ENCODE measurements at regions not wholly inside any gene's neighbourhood (a gene's known extent, or its start where the extent isn't known, plus 50 kb on each side); places are given as distances from the start of the nearest gene placed in this dataset.

GRCh38 chr2:151156431-151156830, 105.2 kb downstream of the RBM43 start:
- no peak for DNase-seq (ENCODE audit: low spot score)

- no peak for DNase-seq (ENCODE audit: low spot score)
Observed at GRCh38 chr2:151153601-151154000, 108.1 kb downstream of the RBM43 start.

GRCh38 chr2:151150331-151151320, 111.0 kb downstream of the RBM43 start:
- no peak for DNase-seq (ENCODE audit: low spot score)

- DNase-seq (ENCODE audit: low spot score): no peak
Observed at GRCh38 chr2:151138507-151138906, 123.2 kb downstream of the RBM43 start.

DNA sequence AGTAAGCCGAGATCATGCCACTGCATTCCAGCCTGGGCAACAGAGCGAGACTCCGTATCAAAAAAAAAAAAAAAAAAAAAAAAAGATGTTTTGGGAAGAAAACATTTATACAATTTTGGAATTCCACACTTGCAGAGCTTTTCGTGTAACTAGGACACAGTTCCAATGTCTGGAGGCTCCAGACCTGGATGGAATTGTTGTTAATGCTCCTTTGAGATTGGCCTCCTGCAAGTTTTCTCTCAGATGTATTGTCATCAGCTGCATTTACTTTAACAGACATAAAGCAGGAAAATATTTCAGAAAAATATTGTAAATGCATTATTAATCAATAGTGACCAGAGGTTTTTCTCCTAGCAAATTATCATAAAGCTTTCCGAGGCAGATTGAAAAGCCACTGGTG, 124.1 kb downstream of the RBM43 start:
- no peak for DNase-seq (ENCODE audit: low spot score)

- no peak for DNase-seq (ENCODE audit: low spot score)
Observed at GRCh38 chr2:151120011-151120410, 141.7 kb downstream of the RBM43 start.

DNA sequence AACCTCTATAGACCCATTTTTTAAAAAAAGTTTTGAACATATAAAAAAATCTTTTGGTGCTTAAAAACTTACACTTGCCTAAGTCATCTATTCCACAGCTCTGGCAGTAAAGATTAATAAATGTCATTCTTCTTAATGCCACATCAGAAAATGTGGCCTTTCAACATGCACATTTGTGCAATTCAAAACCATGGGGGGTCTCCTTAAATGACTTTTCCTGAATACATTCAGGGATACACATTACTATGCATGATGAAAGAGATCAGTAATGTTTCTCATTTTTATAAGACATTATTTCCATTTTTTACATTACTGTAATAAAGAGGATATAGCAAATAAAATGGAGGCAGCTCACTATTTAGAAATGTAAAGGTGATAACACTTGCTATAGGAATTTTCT, 142.3 kb downstream of the RBM43 start:
- no peak for DNase-seq (ENCODE audit: low spot score)

GRCh38 chr2:151118269-151118668, 143.4 kb downstream of the RBM43 start:
- DNase-seq (ENCODE audit: low spot score): no peak

- DNase-seq (ENCODE audit: low spot score): no peak
Observed at GRCh38 chr2:151114874-151115273, 146.8 kb downstream of the RBM43 start.

DNA sequence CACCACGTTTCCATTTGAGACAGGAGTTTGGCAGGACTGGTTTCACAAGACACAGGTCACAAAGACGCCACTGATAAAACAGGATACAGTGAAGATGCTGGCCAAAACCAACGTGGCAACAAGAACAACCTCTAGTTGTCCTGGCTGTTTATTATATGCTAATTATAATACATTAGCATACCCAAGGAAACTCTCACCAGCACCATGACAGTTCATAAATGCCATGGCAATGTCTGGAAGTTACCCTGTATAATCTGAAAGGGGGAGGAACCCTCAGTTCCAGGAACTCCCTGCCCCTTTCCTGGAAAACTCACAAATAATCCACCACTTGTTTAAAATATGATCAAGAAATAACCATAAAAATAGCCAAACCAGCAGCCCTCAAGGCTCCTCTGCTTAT, 148.3 kb downstream of the RBM43 start:
- no peak for DNase-seq (ENCODE audit: low spot score)

- peak; percentile 76 for DNase-seq (ENCODE audit: low spot score)
Observed at GRCh38 chr2:151111599-151112278, 149.9 kb downstream of the RBM43 start.

- DNase-seq (ENCODE audit: low spot score): no peak
Observed at GRCh38 chr2:151106805-151107506, 154.7 kb downstream of the RBM43 start.

DNA sequence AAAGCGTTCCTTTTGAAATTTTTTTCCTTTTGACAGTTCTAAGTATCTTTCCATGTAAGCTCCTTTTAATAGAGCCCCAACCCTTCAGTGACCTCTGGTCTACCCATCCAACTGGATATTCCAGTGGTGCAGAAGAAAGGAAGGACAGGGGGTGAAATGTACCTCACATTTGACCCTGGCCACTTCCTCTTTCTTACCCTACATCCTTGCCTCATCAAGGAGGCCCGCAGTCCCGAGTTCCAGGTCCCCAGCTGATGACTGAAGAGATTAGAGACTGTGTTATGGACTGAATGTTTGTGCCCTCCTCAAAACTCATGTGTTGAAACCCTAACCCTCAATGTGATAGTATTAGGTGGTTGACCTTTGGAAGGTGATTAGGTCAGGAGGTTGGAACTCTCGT, 158.1 kb downstream of the RBM43 start:
- DNase-seq (ENCODE audit: low spot score): no peak

DNA sequence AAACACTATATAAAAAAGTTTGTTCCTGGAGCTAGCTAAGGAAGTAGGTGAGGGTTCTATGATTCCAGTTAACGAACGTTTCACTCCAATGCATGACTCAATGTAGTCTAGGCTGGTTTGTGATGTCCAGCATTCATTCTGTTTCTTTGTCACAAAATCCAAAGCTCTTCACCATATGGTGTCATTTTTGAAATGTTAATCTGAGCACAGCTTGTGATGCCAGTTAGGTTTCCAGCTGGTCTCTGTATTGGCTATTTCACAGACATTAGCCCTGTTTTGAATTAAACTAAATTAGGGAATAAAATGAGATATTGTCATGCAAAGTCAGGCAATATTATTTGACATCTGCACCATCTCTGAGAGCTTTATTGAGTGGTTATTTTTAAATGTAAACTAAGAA, 159.4 kb downstream of the RBM43 start:
- DNase-seq (ENCODE audit: low spot score): no peak

DNA sequence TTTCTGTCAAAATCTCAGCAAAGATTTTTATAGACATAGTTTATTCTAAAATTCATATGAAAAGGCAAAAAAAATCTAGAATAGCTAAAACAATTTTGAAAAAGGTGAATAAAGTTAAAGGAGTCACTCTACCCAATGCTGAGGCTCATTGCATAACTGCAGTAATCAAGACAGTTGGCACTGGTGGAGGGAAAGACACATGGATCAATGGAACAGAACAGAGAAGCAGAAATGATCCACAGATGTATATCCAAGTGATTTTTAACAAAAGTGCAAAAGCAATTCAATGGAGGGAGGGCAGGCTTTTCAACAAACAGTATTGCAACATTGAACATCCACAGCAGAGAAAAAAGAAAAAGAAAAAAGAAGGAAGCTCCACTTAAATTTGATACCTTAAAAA, 162.8 kb downstream of the RBM43 start:
- no peak for DNase-seq (ENCODE audit: low spot score)

DNA sequence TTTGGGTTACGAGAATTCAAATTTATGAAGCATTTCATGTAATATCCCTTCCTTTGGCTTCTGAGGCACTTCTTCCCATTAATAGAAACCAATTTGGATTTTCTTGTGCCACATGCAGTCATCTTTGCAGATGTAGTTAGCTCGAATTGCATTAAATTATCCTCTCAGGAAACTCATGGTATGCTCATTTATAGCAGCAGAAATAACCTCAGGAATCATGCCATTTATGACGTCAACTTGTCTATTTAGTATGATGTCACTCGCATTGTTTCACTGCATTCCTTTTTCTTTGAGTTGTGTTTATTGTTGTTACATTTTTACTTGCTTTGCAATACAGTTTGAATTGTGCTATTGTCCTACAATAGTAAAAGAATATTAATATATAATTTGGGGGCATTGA, 163.8 kb downstream of the RBM43 start:
- DNase-seq (ENCODE audit: low spot score): no peak

DNA sequence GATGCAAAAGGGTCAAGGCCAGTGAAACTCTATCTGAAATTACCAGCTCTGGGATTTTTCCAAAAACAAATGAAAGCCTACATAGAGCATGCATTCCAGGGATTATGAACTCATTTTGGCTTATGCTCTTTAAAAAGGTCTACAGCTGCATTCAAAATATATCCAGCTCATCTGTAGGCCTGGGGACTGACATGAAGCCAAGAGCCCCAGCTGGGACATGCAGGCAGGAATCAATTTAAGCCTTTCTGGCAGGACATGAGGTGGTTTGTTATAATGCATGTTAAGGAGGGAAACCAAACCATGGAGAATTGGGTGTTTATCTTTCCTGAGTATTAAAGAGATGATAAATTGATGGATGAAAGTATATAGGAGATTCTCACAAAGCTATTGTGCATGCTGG, 164.5 kb downstream of the RBM43 start:
- DNase-seq (ENCODE audit: low spot score): no peak

- no peak for DNase-seq (ENCODE audit: low spot score)
Observed at GRCh38 chr2:151096235-151096634, 165.4 kb downstream of the RBM43 start.

DNA sequence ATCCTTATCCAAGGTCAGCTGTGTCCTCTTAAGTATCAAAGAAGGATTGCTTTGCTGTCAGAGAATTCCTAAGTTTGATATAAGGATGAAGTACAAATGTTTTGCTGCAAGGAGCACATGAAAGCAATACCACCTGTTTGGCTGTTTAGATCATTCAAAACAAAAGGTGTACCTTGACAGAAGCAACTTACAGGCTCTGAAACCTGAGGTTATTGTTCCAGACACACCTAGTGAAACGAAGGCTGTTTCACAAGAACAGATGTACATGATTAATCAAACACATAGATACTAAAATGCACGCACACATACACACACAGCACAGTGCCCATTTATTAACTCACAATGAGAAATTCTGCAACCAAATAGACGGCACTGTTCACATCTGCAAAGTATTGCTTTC, 166.2 kb downstream of the RBM43 start:
- no peak for DNase-seq (ENCODE audit: low spot score)

GRCh38 chr2:151091583-151091982, 170.1 kb downstream of the RBM43 start:
- DNase-seq (ENCODE audit: low spot score): no peak

DNA sequence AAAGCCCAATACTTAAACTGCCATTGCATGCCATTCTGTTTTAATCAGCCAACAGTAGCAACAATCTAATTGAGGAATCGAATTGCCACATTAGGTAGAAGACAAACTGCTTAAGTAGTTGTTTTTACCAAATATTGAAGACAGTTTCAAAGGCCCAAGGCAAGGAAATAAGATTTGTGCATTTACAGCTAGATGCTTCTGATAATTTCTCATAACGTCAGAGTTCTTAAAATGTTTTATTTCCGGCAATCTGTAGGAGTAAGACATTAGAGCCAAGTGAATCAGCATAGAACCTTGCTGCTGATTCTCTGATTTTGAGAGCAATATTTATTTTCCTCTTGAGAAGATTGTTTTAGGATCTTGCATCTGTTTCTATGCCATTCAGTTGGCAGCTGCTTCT, 174.3 kb downstream of the RBM43 start:
- no peak for DNase-seq (ENCODE audit: low spot score)

- DNase-seq (ENCODE audit: low spot score): no peak
Observed at GRCh38 chr2:151085181-151085611, 176.5 kb downstream of the RBM43 start.

Measured in A172 (cell line).